Hematopoietic multipotent progenitor cell treated with erythropoietin and hydrocortisone succinate and interleukin-3 and kit ligand, for 4 days (in vitro differentiated cells): ENCODE measurements at regions not wholly inside any gene's neighbourhood (a gene's known extent, or its start where the extent isn't known, plus 50 kb on each side); places are given as distances from the start of the nearest gene placed in this dataset.
"Not testable (repeated sequence)": the region's sequence is repeated elsewhere in the genome, so short reads cannot be mapped to it uniquely, and the experiment has no call there.

Source experiments
- DNase-seq: peaks from one replicate; pipeline ENCODE4 v3.0.0-alpha.2; 2015

- DNase-seq, result no peak
Measured at GRCh38 chr6:72534236-72534635, 87.6 kb upstream of the KCNQ5 start.

- DNase-seq, result no peak
Measured at GRCh38 chr6:72535124-72535523, 86.7 kb upstream of the KCNQ5 start.

GRCh38 chr6:72547020-72547419, 74.8 kb upstream of the KCNQ5 start:
- no peak for DNase-seq

- no peak for DNase-seq
Measured at GRCh38 chr6:72551470-72551869, 70.4 kb upstream of the KCNQ5 start.

GRCh38 chr6:72552938-72553337, 68.9 kb upstream of the KCNQ5 start:
- no peak for DNase-seq

GRCh38 chr6:72553531-72554511, 68.0 kb upstream of the KCNQ5 start:
- no peak for DNase-seq

GRCh38 chr6:72554761-72555221, 67.1 kb upstream of the KCNQ5 start:
- DNase-seq, result no peak

- DNase-seq, result peak; percentile 28
Measured at GRCh38 chr6:72559067-72559466, 62.8 kb upstream of the KCNQ5 start.

- no peak for DNase-seq
Measured at GRCh38 chr6:72559555-72559954, 62.3 kb upstream of the KCNQ5 start.

- DNase-seq, result peak; percentile 95
Measured at GRCh38 chr6:72560721-72561593, 60.9 kb upstream of the KCNQ5 start.

- no peak for DNase-seq
Measured at GRCh38 chr6:72561629-72562028, 60.2 kb upstream of the KCNQ5 start.

GRCh38 chr6:72564231-72564630, 57.6 kb upstream of the KCNQ5 start:
- no peak for DNase-seq

- DNase-seq, result not testable (repeated sequence)
Measured at GRCh38 chr6:72571993-72572392, 49.9 kb upstream of the KCNQ5 start.
